HepG2 (cell line): ENCODE measurements at regions not wholly inside any gene's neighbourhood (a gene's known extent, or its start where the extent isn't known, plus 50 kb on each side); places are given as distances from the start of the nearest gene placed in this dataset.

Experiments used
- ATAC-seq: fragments of 200-7000 bp; cut with Tn5 transposase; 3 replicates; pipeline ENCODE4 v1.9.1; 2020; ENCODE audit warnings: mild to moderate bottlenecking, moderate library complexity
- BruUV-seq: library from RNA; stranded (reverse); fragments of 400-500 nt; replicated peaks from 2 replicates; lab custom pipeline; 2021; lab: Mats Ljungman, UMichigan
- CTCF ChIA-PET: fragments of 300-600 bp; formaldehyde crosslinking; extraction: SDS; loops from one replicate; lab custom pipeline; 2021; ENCODE audit warnings: low total read pairs, inconsistent platforms, low intra/inter-chr PET ratio; lab: Yijun Ruan, JAX
- POLR2A ChIA-PET: fragments of 350-600 bp; sonication (Branson Sonifier 250); formaldehyde crosslinking; loops from one replicate; lab custom pipeline; 2020; ENCODE audit warnings: antibody characterized with exemption, inconsistent platforms; lab: Yijun Ruan, JAX
- DNase-seq: peaks from one replicate; pipeline ENCODE4 v3.0.0-alpha.2; 2015; ENCODE audit warnings: low spot score
- FAIRE-seq: peaks from 3 replicates; lab custom pipeline; 2011; peaks lifted over from hg19 to GRCh38; lab: Jason Lieb, UNC
- H2AFZ ChIP-seq: one replicate; pipeline ENCODE4 v1.6.1; 2011; ENCODE audit warnings: low read length, inconsistent platforms
- H3K27ac ChIP-seq: fragments of 300-600 bp; 3 replicates; pipeline ENCODE4 v1.8.0; 2011; ENCODE audit warnings: mixed run types, mild to moderate bottlenecking, mixed read lengths, low read length, inconsistent platforms; ENCODE audit not compliant: insufficient read depth; ENCODE audit errors: extremely low read length
- H3K27me3 ChIP-seq, 2 experiments: fragments of 200-600 bp in 1 of 2; 2 replicates in 1 of 2; 3 replicates in 1 of 2; pipeline versions ENCODE4 v1.6.0 to v1.8.0; 2011; ENCODE audit warnings: low read length in 2 of 2, mild to moderate bottlenecking in 2 of 2, moderate library complexity in 2 of 2, inconsistent platforms in 1 of 2; ENCODE audit not compliant: insufficient read depth in 2 of 2, control insufficient read depth in 1 of 2
- H3K36me3 ChIP-seq, 2 experiments: fragments of 200-600 bp in 1 of 2; replicated peaks in 1 of 2; 2 replicates in 1 of 2; 3 replicates in 1 of 2; pipeline versions ENCODE4 v1.5.1 to v1.8.0; 2011; ENCODE audit warnings: low read length in 2 of 2, inconsistent platforms in 1 of 2; ENCODE audit not compliant: insufficient read depth in 2 of 2, control insufficient read depth in 1 of 2
- H3K4me1 ChIP-seq: 2 replicates; pipeline ENCODE4 v1.5.1; 2012; ENCODE audit warnings: low read length, inconsistent platforms; ENCODE audit not compliant: insufficient read depth
- H3K4me2 ChIP-seq: 2 replicates; pipeline ENCODE4 v1.6.0; 2011; ENCODE audit warnings: low read depth, low read length, inconsistent platforms
- H3K4me3 ChIP-seq, 3 experiments: fragments of 200-600 bp in 1 of 3; sonication (generic), shearing (Covaris generic) in 1 of 3; replicated peaks in 1 of 3; 2 replicates each; pipeline ENCODE4 v1.5.1; 2011 to 2016; ENCODE audit warnings: low read length in 3 of 3, inconsistent platforms in 2 of 3, low read depth in 2 of 3, mild to moderate bottlenecking in 2 of 3, control low read depth in 1 of 3, mixed read lengths in 1 of 3; ENCODE audit not compliant: insufficient read depth in 1 of 3
- H3K79me2 ChIP-seq: one replicate; pipeline ENCODE4 v1.6.1; 2011; ENCODE audit warnings: low read length, inconsistent platforms; ENCODE audit not compliant: insufficient read depth
- H3K9ac ChIP-seq: 2 replicates; pipeline ENCODE4 v1.6.0; 2011; ENCODE audit warnings: mild to moderate bottlenecking, low read depth, low read length, inconsistent platforms; ENCODE audit not compliant: insufficient read depth
- H3K9me3 ChIP-seq: 2 replicates; pipeline ENCODE4 v1.5.1; 2012; ENCODE audit warnings: mild to moderate bottlenecking, low read length
- H4K20me1 ChIP-seq: 2 replicates; pipeline ENCODE4 v1.6.0; 2011; ENCODE audit warnings: inconsistent platforms, mild to moderate bottlenecking, low read length, moderate library complexity; ENCODE audit not compliant: insufficient read depth
- BRD4 ChIP-seq: sonication (generic); formaldehyde crosslinking; IDR thresholded peaks from 2 replicates; pipeline ENCODE4 v1.4.0; 2020; ENCODE audit warnings: missing genetic modification reagents
- HNRNPH1 ChIP-seq: fragments of 200-400 bp; formaldehyde crosslinking; optimal IDR thresholded peaks from 2 replicates; pipeline ENCODE3; 2017; ENCODE audit warnings: mild to moderate bottlenecking, low read depth, low read length
- TRIM24 ChIP-seq: sonication (generic); formaldehyde crosslinking; IDR thresholded peaks from 2 replicates; pipeline ENCODE4 v1.8.0; 2022; ENCODE audit warnings: mild to moderate bottlenecking, missing genetic modification reagents
- ZFP82 ChIP-seq: sonication (generic); formaldehyde crosslinking; IDR thresholded peaks from 2 replicates; pipeline ENCODE4 v1.5.1; 2020; ENCODE audit warnings: mild to moderate bottlenecking, missing genetic modification reagents, borderline replicate concordance
- ZNF207 ChIP-seq: fragments of 450-650 bp; IDR thresholded peaks from 2 replicates; pipeline ENCODE4 v1.6.1; 2016; ENCODE audit warnings: antibody characterized with exemption, borderline replicate concordance
- ZNF431 ChIP-seq: sonication (generic); formaldehyde crosslinking; IDR thresholded peaks from 2 replicates; pipeline ENCODE4 v1.9.0; 2022; ENCODE audit warnings: missing genetic modification reagents, low read depth, mild to moderate bottlenecking, borderline replicate concordance
- ZNF501 ChIP-seq: sonication (generic); formaldehyde crosslinking; IDR thresholded peaks from 2 replicates; pipeline ENCODE4 v1.5.1; 2020; ENCODE audit warnings: mild to moderate bottlenecking, moderate library complexity, missing genetic modification reagents
- ZZZ3 ChIP-seq: sonication (generic); formaldehyde crosslinking; IDR thresholded peaks from 2 replicates; pipeline ENCODE4 v1.4.0; 2020; ENCODE audit warnings: missing genetic modification reagents, mild to moderate bottlenecking, borderline replicate concordance
- WGBS: methylation state at CpG from one replicate; pipeline ENCODE4 v1.1.6; 2017; ENCODE audit warnings: low lambda C conversion rate; 5-methylcytosine and 5-hydroxymethylcytosine counted together
- in situ Hi-C: cut with HindIII; loops from 2 replicates; pipeline ENCODE4 v1.10.0; 2017; ENCODE audit warnings: low pct_unique_long_range_greater_than_20kb; ENCODE audit not compliant: extremely low pct_ligation_motif_present
- intact Hi-C: fragments of 100-400 bp; cut with micrococcal nuclease; formaldehyde crosslinking; loops from one replicate; pipeline ENCODE4 v1.10.0; 2022; ENCODE audit not compliant: unreplicated experiment
- TF ChIP-seq, protein P1 (sequence below): sonication (generic); formaldehyde crosslinking; IDR thresholded peaks from 2 replicates; pipeline ENCODE4 v1.5.0; 2020; ENCODE audit warnings: missing genetic modification reagents
- TF ChIP-seq, protein P2 (sequence below): IDR thresholded peaks from 2 replicates; pipeline ENCODE4 v1.6.1; 2016; ENCODE audit warnings: low read depth, missing genetic modification reagents, missing compliant biosample characterization
- TF ChIP-seq, protein P3 (sequence below): sonication (generic); formaldehyde crosslinking; IDR thresholded peaks from 2 replicates; pipeline ENCODE4 v1.5.1; 2020; ENCODE audit warnings: missing genetic modification reagents, mild to moderate bottlenecking, borderline replicate concordance

DNA sequence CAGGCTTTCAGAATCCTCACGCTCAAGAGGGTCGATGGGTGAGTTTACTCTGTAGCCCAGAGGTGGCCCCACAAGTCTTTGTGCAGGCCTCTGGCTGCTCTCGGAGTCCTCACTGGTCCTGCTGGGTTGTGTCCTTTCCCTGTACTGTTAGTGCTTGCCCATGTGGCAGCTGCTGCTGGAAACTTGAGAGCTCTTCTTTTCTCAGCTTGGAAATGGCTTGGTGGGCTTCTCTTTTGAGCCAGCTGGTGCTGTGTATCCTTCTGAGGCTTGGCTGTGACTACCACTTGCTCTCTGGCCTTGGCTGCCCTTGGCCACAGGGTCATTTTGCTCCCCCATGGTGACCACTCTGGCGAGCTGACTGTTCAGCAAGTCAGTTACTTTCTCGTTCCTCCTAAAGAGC lies 82.2 kb upstream of the LMO4 start:
- Histone ChIP-seq H3K36me3 (no peaks in the 10 kb centered on the region), H2AFZ (no peak overlapping the region), H3K4me2 (no peak overlapping the region), H3K9ac (no peak overlapping the region), H3K27me3 (no peaks in the 10 kb centered on the region; a peak in 1 of 5 replicates), H3K4me3 (no peak overlapping the region), H4K20me1 (no peaks in the 10 kb centered on the region), H3K27ac (no peak overlapping the region), H3K9me3 (no peaks in the 10 kb centered on the region), H3K4me1 (no peaks in the 10 kb centered on the region), H3K79me2 (no peaks in the 10 kb centered on the region)
- CTCF ChIA-PET, result no interaction called here
- WGBS, result 4% methylated on average over 5 of the region's 5 CpGs
- POLR2A ChIA-PET, result no interaction called here
- FAIRE-seq, result no peak
- intact Hi-C loops (no loop called here), in situ Hi-C loops (no loop called here)
- TF ChIP-seq ZFP82 (CRISPR knock-in tag) (no peak), HNRNPH1 (no peak), TRIM24 (CRISPR knock-in tag) (no peak), ZNF501 (no peak), ZNF431 (no peak), ZNF207 (no peak), BRD4 (CRISPR knock-in tag) (no peak), ZZZ3 (CRISPR knock-in tag) (no peak)
- TF ChIP-seq, protein P1, sequence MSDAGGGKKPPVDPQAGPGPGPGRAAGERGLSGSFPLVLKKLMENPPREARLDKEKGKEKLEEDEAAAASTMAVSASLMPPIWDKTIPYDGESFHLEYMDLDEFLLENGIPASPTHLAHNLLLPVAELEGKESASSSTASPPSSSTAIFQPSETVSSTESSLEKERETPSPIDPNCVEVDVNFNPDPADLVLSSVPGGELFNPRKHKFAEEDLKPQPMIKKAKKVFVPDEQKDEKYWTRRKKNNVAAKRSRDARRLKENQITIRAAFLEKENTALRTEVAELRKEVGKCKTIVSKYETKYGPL (CRISPR knock-in tag), result no peak
- TF ChIP-seq, protein P2, sequence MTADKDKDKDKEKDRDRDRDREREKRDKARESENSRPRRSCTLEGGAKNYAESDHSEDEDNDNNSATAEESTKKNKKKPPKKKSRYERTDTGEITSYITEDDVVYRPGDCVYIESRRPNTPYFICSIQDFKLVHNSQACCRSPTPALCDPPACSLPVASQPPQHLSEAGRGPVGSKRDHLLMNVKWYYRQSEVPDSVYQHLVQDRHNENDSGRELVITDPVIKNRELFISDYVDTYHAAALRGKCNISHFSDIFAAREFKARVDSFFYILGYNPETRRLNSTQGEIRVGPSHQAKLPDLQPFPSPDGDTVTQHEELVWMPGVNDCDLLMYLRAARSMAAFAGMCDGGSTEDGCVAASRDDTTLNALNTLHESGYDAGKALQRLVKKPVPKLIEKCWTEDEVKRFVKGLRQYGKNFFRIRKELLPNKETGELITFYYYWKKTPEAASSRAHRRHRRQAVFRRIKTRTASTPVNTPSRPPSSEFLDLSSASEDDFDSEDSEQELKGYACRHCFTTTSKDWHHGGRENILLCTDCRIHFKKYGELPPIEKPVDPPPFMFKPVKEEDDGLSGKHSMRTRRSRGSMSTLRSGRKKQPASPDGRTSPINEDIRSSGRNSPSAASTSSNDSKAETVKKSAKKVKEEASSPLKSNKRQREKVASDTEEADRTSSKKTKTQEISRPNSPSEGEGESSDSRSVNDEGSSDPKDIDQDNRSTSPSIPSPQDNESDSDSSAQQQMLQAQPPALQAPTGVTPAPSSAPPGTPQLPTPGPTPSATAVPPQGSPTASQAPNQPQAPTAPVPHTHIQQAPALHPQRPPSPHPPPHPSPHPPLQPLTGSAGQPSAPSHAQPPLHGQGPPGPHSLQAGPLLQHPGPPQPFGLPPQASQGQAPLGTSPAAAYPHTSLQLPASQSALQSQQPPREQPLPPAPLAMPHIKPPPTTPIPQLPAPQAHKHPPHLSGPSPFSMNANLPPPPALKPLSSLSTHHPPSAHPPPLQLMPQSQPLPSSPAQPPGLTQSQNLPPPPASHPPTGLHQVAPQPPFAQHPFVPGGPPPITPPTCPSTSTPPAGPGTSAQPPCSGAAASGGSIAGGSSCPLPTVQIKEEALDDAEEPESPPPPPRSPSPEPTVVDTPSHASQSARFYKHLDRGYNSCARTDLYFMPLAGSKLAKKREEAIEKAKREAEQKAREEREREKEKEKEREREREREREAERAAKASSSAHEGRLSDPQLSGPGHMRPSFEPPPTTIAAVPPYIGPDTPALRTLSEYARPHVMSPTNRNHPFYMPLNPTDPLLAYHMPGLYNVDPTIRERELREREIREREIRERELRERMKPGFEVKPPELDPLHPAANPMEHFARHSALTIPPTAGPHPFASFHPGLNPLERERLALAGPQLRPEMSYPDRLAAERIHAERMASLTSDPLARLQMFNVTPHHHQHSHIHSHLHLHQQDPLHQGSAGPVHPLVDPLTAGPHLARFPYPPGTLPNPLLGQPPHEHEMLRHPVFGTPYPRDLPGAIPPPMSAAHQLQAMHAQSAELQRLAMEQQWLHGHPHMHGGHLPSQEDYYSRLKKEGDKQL (CRISPR knock-in tag), result no peak
- TF ChIP-seq, protein P3, sequence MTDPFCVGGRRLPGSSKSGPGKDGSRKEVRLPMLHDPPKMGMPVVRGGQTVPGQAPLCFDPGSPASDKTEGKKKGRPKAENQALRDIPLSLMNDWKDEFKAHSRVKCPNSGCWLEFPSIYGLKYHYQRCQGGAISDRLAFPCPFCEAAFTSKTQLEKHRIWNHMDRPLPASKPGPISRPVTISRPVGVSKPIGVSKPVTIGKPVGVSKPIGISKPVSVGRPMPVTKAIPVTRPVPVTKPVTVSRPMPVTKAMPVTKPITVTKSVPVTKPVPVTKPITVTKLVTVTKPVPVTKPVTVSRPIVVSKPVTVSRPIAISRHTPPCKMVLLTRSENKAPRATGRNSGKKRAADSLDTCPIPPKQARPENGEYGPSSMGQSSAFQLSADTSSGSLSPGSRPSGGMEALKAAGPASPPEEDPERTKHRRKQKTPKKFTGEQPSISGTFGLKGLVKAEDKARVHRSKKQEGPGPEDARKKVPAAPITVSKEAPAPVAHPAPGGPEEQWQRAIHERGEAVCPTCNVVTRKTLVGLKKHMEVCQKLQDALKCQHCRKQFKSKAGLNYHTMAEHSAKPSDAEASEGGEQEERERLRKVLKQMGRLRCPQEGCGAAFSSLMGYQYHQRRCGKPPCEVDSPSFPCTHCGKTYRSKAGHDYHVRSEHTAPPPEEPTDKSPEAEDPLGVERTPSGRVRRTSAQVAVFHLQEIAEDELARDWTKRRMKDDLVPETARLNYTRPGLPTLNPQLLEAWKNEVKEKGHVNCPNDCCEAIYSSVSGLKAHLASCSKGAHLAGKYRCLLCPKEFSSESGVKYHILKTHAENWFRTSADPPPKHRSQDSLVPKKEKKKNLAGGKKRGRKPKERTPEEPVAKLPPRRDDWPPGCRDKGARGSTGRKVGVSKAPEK (CRISPR knock-in tag), result no peak
- BruUV-seq, result no TSS peak
- DNase-seq, result no peak
- no peak for ATAC-seq
